Right lobe of liver (tissue), 4 donors: ENCODE measurements at regions not wholly inside any gene's neighbourhood (a gene's known extent, or its start where the extent isn't known, plus 50 kb on each side); places are given as distances from the start of the nearest gene placed in this dataset.

ENCODE experiments used
- POLR2A ChIP-seq: fragments of 450-650 bp; IDR thresholded peaks from one replicate; pipeline ENCODE4 v1.6.1; 2017; ENCODE audit warnings: antibody characterized with exemption, mild to moderate bottlenecking
- TF ChIP-seq, protein P1 (sequence below), 4 donors: fragments of 200-600 bp in 3 of 4; fragments of 450-650 bp in 1 of 4; IDR thresholded peaks; one replicate each; pipeline versions ENCODE4 v1.5.1 to v1.8.0; 2016 to 2022; ENCODE audit warnings: antibody characterized with exemption in 4 of 4, mild to moderate bottlenecking in 2 of 4
- donor health status: DM: no; HTN: no; CAD: no.
- donor health status: DM: no; HTN: no; CAD: no.
- donor health status: DM: no; HTN: yes; CAD: no.

DNA sequence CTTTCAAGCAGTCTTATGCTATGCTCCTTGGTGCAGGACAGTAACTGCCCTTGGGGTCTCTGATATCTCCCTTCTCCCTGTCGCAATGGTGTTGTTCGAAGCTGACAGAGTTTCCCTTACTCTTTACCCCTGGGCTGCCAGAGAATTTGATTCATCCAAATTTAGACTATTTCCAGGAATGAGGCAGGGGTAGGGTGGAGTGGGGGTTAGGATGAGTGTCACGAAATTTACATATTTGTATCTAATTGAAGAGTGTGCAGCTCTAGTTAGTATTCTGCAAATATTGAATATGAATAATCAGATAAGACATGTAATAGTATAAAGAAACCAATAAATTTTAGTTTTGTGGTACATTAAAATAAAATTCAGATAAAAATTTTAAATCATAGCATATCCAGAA lies 140.0 kb upstream of the LMO4 start:
- TF ChIP-seq POLR2A = no peak
- TF ChIP-seq, protein P1, sequence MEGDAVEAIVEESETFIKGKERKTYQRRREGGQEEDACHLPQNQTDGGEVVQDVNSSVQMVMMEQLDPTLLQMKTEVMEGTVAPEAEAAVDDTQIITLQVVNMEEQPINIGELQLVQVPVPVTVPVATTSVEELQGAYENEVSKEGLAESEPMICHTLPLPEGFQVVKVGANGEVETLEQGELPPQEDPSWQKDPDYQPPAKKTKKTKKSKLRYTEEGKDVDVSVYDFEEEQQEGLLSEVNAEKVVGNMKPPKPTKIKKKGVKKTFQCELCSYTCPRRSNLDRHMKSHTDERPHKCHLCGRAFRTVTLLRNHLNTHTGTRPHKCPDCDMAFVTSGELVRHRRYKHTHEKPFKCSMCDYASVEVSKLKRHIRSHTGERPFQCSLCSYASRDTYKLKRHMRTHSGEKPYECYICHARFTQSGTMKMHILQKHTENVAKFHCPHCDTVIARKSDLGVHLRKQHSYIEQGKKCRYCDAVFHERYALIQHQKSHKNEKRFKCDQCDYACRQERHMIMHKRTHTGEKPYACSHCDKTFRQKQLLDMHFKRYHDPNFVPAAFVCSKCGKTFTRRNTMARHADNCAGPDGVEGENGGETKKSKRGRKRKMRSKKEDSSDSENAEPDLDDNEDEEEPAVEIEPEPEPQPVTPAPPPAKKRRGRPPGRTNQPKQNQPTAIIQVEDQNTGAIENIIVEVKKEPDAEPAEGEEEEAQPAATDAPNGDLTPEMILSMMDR (IDR thresholded peaks at IDR 0.05) = no peak
